GM18520 (cell line): ENCODE measurements at regions not wholly inside any gene's neighbourhood (a gene's known extent, or its start where the extent isn't known, plus 50 kb on each side); places are given as distances from the start of the nearest gene placed in this dataset.
"Not testable (repeated sequence)": the region's sequence is repeated elsewhere in the genome, so short reads cannot be mapped to it uniquely, and the experiment has no call there.

Experiments used
- ATAC-seq: cut with Tn5 transposase; IDR thresholded peaks from one replicate; pipeline ENCODE4 v1.9.1; 2021; ENCODE audit not compliant: unreplicated experiment

DNA sequence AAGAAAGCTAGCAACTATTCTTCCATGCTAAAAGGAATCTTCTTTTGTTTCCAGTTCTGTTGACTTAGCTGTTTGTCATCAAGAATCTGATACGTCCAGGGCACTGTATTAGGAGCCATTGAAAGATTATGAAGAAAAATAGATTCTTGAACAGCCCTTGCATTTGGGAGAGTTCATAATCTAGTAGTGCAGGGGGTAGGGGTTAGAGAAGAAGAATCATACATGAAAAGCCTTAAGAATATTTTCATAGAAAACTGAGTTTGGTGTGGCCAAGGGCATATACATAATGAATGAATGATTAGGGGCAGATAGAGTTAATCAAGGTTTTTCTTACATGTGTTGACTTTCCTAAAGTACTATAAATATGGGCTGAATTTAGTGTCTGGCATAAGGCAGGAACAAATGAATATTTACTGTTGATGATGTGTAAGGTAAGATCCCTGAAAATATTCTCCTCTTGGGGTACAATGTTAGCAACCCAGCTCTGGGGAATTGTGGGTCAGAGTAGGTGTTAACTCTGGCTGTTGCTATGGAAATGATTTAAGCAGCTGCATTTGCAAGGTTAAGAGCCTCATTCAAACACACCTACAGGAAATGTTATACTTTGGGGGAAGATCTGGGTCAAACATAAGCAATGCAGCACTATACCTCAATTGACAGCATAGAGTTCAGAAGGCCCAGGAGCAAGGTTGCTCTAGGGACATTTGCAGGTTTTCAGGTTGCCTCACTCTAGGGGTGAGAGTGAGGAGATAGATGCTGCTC is 667.3 kb upstream of the CITED2 start:
- ATAC-seq, result no peak

DNA sequence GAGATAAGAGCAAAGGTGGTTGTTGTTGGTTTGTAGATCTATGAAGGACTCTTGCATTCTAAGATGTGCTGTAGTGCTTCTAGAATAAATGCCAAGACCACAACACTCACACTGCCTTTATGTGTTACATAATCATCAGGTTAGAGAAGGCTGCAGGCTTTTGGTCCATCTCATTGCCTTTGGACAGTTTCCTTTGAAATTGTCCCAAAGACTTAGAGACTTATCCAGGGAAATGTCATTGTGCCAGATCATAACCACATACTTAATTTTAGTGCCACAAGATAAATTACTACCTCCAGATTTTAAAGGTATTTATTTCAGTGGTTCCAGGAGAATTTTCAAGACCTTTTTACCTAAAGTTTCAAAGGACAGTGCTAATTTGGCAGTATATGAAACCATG is 666.6 kb upstream of the CITED2 start:
- ATAC-seq, result no peak

DNA sequence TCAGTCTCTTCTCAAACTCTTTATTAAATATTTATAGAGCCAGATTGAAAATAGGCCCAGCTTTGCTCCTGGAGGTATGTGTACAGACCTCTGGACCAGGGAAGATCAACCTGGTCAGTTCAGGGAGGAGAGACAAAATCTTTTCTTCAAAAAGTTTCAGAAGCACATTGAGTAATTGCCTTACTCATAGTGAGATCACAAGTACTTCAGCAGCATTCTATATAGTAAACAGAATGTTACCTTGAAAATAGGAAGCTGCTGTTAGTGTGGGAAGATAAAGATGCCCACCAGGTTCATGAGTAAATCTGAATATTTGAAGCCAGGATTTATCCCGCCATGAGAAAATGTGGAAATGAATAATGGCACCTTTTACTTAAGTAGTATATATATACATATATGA is 665.9 kb upstream of the CITED2 start:
- no peak for ATAC-seq

DNA sequence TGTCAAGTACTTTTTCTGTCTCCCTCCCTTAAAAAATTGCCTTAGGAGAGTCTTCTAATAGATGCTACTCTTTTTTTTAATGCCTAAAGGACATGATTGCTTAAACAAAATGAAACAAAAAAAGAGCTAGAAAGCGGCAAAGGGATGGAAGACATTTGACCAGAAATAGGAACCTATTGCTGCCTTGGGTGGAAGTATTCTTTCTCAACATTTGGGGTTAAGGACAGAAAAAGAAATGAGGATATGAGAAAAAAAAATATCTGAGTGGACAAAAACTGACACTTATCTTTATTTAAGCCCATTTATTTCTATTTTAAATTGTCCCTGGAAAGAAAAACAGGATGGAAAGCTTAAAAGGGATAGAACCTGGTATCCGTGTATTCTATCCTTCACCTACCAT is 664.9 kb upstream of the CITED2 start:
- no peak for ATAC-seq

DNA sequence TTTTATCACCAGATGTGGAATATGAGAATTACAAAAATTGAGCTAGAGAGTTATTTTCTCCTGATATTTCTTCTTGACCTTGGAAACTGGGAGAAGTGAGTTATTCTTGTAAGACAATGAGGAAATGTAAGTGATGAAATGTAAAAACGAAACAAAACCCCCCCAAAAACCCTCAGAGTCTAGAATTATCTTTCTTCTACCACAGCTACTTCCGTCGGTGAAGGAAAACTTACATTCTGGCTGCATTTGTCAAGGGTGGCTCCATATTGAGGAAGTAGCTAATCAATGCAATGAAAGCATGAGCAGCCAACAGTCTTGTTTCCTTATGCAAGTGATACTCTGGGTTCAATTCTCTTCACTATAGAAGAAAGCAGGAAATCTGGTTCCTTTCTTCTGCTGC is 661.7 kb upstream of the CITED2 start:
- ATAC-seq, result no peak

DNA sequence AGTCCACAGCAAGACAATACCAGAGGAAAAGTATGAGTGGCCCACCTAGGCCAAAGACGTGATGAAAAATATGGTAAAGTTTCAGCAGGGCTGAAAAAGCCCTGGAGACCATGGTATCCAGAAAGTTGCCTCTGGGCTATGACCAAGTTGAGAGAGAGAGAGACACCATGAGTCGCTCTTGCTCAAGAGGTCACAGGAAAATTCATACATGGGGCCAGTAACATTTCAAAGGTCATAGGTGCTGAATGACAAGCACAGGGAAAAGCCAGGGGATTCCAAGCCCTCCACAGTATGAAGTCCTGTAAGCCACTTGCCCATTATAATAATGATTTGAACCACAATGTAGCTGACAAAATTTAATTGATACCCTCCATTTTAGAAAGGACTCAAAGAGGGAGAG is 657.7 kb upstream of the CITED2 start:
- ATAC-seq, result no peak

DNA sequence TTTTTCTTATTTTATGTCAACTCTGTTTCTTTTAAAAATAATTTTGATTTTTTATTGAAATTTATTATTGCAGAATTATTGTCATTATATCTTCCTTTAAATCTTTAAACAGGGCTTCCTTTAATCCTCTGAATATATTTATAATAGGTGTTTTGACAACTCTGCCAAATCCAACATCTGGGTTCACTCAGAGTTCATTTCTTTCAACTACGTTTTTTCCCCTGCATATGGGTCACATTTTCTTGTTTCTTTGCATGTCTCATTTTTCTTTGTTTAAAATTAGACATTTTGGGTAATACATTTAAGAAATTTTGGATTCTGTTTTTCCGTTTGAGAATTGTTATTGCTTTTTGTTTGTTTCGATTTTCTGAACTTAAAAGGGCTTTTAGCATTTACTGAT is 655.1 kb upstream of the CITED2 start:
- ATAC-seq, result no peak

DNA sequence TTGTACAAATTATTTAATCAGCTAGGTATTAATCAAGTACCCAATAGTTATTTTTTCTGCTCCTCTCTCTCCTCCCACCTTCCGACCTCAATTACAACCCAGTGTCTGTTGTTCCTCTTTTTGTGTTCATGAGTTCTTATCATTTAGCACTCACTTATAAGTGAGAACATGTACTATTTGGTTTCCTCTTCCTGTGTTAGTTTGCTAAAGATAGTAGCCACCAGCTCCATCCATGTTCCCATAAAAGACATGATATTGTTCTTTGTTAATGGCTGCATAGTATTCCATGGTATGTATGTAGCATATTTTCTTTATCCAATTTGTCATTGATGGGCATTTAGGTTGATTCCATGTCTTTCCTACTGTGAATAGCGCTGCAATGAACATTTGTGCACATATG is 652.8 kb upstream of the CITED2 start:
- ATAC-seq, result no peak

DNA sequence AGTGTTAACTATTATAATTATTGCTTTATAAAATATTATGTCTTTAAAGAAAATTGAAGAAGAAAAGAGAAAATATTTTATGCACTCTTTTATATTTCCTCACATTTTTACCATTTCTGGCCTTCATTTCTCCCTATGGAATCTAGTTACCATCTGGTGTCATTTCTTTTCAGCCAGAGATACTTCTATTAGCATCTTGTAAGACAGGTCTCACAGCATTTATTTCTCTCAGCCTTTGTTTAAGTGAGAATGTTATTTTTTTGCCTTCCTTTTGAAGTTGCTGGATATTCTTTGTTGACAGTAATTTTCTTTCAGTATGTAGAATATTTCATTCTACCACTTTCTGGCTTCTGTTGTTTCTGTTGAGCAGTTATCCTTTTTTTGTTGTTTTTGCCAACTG is 652.1 kb upstream of the CITED2 start:
- no peak for ATAC-seq

DNA sequence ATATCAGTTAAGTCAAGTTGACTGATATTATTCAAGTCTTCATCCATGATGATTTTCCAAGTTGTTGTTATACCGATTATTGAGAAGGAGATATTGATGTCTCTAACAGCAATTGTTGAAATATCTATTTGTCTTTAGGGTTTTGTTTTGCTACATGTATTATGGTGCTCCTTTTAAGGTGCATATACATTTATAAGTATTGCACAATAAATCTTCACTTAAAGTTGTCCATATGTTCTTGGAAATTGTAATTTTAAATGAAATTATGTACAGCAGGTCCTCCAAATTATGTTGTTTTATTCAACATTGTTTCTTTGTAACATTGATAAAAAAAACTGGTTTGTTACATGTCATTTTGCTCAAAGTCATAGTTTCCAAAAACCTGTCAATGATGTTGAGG is 650.7 kb upstream of the CITED2 start:
- ATAC-seq, result no peak

DNA sequence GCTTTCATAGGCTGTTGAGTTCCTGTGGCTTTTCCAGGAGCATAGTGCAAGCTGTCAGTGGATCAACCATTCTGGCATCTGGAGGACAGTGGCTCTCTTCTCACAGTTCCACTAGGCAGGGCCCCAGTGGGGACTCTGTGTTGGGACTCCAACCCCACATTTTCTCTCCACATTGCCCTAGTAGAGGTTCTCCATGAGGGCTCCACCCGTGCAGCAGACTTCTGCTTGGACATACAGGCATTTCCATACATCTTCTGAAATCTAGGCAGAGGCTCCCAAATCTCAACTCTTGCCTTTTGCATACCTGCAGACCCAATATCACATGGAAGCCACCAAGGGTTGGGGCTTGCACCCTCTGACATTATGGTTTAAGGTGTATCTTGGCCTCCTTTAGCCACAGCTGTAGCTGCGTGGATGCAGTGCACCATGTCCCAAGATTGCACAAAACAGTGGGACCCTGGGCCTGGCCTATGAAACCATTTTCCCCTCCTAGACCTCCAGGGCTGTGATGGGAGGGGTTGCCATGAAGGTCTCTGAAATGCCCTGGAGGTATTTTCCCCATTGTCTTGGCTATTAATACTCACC is 645.9 kb upstream of the CITED2 start:
- ATAC-seq, result no peak

DNA sequence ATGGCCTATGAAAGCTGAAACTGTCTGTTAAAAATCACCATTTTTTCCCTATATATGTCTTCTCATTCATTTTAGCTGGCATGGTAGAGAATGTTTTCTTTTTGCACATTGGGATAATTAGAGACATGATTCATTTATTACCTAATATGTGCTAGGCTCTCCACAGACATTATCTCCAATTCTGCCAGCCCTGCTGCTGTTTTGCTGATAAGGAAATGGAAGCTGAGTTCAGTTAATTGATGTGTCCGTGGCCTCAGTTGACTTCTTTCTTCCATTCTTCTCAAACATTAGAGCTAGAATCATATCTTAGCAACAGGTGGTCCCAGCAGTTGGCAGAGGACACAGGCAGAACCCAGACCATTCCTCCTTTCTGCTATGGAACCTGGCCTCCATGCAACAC is 644.1 kb upstream of the CITED2 start:
- ATAC-seq, result no peak

DNA sequence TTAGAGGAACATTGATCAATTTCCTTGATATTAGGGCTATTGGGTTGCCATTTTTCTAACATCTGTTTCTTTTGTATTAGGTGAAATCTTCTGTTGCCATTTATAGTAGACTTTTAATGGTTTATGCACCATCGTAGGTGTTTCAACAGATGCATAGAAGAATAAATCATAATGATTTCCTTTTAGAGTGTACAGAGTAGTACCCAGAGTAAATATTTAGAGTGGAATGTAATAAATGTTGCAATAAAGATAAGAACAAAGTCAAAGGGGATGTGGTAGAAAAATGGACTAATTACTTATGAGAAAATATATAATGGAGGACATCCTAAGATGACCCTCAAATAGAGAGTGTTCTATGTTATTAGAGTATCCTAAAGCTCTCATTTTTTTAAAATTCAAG is 643.0 kb upstream of the CITED2 start:
- ATAC-seq, result no peak

DNA sequence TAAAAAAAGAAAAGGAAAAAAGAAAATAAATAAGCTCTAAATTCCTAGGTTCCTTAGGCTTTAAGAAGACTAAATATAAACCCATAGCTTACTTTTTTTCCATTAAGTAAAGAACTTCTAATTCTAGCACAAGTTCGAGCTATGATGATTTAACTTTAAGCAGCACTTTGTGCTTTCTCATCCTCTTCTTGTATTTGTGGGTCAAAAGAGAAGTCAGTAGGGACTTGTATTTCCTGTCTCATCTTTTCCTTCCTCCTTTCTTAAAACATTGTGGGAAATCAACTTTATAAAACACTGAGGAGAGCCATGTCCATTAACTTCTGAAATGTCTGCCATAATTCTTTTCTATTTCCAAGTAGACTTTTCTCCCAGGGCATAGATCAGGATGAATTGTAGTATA is 637.7 kb upstream of the CITED2 start:
- ATAC-seq, result no peak

DNA sequence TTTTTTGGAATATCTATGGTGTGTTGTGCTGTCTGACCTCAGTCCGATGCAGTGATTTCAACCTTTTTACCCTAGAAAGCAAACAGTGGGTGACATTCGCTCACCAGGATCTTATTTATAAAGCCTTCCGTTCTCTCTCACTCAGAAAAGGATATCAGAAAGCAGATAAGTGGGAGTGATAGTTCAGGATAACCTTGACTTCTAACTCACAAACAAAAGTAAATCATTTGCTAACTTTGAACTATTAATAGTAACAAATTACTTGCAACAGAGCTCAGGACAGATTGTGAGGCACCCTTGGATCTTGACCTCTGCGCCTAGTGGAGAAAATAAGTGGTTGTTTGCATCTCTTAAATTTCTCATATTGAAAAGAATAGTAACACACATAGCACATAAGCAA is 637.1 kb upstream of the CITED2 start:
- no peak for ATAC-seq

DNA sequence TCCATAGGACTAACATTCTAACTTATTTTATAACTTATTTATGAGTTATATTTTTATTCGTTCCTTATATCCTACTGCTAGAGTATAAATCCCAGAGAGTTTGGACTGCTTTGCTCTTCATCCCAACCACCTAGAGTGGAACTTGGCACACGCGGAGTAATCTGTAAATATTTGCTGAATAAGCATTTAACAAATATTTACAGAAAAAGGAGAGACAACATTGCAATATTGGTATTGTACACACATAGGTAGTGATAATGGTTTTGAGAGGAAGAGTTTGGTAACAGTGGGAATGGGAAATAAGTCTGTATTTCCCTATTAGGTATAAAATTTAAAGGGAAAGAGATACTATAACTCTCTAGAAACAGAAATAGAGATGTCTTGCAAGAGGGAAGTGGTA is 634.8 kb upstream of the CITED2 start:
- ATAC-seq, result no peak

DNA sequence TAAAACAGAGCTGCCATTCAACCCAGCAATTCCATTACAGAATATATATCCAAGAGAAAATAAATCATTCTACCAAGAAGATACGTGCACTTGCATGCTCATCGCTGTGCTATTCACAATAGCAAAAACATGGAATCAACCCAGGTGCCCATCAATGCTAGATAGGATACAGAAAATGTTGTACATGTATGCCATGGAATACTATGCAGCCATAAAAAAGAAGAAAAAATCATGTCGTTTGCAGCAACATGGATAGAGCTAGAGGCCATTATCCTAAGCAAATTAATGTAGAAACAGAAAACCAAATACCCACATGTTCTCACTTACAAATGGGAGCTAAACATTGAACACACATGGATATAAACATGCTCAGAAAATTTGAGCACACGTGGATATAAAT is 633.1 kb upstream of the CITED2 start:
- no peak for ATAC-seq

DNA sequence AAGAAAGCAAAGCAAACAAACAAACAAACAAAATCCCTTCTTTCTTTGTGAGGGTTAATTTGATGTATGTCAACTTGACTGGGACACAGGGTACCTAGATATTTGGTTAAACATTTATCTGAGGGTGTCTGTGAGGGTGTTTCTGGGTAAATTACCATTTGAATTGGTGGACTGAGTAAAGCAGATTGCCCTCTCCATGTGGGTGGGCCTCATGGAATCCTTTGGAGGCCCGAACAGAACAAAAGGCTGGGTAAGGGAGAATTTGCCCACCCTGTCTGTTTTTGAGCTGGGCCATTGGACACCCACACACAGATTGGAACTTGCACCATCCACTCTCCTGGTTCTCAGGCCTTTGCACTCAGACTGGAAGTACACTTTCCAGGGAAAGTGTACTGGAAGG is 628.8 kb upstream of the CITED2 start:
- ATAC-seq, result no peak

DNA sequence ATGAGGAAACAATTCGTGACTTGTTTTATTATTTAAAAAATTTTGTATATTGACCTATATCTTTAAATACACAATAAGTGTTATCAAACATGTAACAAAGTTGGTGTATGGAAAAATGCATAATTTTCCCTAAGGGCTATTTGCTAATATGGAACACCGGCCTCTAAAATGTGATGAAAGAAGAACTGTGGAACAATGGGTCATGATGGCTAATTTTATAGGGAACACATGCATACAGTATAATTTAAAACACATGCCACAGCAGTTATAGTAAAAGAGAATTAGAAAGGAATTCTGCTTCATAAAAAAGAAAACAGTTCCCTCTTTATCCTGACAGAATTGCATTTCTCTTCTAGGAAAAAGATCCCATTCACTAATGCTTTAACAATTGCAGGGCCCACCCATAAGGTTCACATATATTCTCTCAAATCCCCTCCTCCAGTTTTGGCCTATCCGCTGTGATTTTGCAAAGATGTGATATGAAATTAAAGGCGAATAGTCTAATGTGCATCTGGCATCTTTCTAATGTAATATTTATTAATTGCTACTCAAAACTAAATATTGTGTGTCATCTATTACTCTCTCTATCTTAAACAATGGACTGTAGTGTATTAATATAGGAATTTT is 628.1 kb upstream of the CITED2 start:
- ATAC-seq, result no peak

DNA sequence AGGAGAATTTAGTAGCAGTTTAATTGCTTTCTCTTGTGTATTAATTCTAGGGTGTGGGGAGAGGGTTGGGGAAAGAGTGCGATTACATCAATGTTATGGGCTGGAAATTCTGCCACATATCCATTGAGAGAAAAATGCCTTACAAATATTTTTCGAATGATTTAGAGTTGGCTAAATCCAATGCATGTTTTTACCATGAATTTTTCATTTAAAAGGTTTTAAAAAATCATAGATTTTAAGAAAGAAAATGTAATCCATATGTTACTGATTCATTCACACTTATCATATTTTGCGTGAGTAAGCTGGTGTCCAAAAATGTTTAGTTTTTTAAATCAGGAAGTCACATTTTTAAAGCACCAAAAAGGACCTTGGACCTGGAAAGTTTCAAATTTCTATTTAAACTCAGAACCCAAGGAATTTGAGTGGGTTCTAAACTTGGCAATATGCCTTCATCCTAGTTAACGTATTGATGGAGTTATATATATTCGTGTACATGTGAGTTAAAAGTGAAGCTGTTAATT is 627.4 kb upstream of the CITED2 start:
- ATAC-seq, result no peak

DNA sequence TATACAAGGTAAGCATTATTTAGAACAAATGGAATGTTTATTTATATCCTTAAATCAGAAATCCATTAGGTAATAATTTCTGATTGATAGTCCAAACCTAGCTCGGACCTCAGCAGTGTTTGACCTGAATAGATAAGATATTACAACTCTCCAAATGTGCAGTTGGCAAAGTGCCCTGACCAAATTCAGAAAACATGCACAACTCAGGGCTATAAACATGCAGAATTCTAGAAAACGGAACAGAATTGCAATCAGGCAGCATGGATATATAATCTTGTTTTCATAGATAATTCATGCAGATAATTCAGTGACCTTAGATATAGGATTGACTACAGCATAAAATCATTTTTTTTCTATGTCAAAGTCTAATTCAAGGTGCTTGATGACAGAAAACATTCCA is 626.6 kb upstream of the CITED2 start:
- no peak for ATAC-seq

DNA sequence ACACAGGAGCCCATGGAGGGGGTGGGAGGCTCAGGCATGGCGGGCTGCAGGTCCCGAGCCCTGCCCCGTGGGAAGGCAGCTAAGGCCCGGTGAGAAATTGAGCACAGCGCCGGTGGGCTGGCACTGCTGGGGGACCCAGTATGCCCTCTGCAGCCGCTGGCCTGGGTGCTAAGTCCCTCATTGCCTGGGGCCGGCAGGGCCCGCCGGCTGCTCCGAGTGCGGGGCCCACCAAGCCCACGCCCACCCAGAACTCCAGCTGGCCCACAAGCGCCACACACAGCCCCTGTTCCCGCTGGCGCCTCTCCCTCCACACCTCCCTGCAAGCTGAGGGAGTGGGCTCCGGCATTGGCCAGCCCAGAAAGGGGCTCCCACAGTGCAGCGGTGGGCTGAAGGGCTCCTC is 625.2 kb upstream of the CITED2 start:
- not testable (repeated sequence) for ATAC-seq
